HG02981 (cell line): ENCODE measurements at regions not wholly inside any gene's neighbourhood (a gene's known extent, or its start where the extent isn't known, plus 50 kb on each side); places are given as distances from the start of the nearest gene placed in this dataset.
"Not testable (repeated sequence)": the region's sequence is repeated elsewhere in the genome, so short reads cannot be mapped to it uniquely, and the experiment has no call there.

ENCODE experiments used
- ATAC-seq: cut with Tn5 transposase; IDR thresholded peaks from one replicate; pipeline ENCODE4 v1.9.1; 2021; ENCODE audit warnings: mild to moderate bottlenecking, moderate library complexity; ENCODE audit not compliant: unreplicated experiment

DNA sequence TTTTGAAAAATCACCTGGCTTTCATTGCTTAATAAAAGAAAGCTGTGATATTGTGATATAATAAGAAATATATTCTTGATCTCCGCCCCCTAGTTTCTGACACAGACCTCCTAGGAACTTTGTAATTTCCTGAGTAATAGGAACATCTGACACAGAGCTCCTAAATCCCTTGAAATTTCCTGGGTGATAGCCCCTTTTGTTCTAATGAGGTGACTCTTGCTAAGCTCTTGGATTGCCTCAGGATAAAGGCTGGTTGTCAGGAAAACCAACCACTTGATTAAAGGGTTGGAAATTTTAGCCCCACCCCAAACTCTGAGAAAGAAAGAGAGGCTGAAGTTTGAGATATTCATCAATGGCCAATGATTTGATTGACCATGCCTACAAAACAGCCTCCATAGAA lies 326.4 kb upstream of the KIF2B start:
- no peak for ATAC-seq

DNA sequence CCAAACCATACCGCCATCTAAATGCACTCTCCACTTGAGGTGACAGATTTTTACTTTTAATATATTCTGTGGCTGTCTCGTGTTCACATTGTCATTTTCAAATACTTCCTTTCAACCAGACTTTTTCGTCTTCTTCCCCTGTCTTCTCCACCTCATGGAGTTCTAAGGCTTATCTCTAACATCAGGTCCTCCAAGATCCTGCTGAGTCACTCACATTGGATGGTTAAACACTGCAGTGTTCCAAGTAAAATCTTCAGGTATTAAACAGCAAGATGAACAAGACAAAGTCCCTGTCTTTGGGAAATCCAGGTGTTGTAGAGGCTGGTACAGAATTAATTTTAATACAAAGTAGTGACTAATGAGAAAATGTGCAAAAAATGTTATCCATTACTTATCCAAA lies 330.2 kb upstream of the KIF2B start:
- ATAC-seq, result no peak

DNA sequence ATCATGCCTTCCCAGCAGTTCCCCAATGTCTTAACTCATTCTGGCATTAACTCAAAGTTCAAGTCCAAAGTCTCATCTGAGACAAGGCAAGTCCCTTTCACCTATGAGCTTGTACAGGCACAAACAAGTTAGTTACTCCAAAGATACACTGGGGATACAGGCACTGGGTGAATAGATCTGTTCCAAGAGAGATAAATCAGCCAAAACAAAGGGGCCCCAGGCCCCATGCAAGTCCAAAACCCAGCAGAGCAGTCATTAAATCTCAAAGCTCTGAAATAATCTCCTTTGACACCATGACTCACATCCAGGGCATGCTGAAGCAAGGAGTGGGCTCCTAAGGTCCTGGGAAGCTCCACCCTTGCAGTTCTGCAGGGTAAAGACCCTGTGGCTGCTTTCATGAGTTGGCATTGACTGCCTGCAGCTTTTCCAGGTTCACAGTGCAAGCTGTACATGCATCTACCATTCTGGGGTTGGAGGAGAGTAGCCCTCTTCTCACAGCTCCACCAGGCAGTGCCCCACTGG lies 332.2 kb upstream of the KIF2B start:
- no peak for ATAC-seq

DNA sequence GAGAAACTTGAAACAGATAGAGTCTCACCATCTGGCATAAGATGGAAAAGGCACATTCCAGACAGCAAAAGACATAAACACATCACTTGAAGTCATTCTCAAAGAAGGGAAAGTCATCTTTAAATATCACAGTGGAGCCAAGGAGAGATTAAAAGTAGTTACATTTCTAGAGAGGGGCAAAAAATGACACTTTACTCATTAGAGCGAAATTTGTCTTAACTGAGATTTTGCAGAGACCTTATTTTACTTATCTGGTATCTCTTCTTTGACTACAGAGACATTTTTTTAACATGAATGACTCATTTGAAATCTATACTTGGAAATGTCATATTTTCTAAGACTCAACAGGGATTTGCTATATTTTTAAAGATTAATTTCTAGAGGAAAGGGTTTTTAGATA lies 339.0 kb upstream of the KIF2B start:
- no peak for ATAC-seq

DNA sequence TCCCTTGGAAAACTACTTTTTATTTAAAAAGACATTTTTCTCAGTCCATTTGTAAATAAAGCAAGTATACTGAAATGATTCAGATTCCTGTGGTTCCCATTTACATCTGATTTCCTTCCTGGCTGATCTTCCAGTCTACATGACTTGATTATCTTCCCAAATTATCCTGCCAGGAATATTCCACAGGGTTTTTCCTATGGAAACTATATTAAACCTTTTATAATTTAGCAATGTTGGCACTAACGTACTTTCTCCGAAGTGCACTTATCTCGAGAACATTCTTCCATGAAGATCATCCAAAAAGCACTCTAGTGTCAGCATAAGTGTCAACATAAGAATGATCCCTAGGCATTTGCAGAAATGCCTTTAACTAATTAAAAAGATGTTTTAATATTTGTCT lies 347.7 kb upstream of the KIF2B start:
- no peak for ATAC-seq

DNA sequence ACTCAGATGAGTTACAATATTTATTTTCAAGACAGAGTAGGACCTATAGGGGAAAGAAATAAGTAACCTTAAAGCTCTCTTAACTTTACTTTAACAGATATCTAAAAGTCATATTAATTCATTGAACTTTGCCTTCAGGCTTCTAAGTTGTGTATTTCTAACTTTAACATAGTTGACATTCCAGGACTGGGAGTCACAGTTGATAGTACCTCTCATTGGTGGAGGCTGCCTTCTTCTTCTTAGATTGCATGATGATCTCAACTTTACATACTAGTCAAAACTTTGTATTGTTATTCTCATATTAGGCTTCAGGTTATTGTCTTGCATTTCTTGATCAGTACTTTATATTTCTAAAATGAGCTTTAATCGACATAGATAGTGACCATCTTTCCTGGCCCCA lies 350.1 kb upstream of the KIF2B start:
- ATAC-seq, result no peak

DNA sequence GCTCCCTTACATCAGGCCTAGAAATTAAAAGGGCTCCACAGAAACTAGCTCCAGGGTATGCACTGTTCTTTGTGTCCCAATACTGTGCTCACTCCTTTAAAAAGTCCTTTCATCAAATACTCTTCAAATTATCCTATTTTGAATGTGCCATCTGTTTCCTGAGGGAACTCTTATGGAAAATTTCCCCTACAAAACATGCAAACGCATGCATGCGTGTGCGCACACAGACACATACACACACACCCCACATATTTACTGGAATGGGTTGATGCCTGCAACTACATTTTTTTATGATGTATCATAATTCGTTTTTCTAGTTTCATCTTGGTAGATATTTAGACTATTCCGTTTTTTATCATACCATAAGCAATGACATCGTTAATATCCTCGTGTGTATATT lies 351.2 kb upstream of the KIF2B start:
- ATAC-seq, result no peak

DNA sequence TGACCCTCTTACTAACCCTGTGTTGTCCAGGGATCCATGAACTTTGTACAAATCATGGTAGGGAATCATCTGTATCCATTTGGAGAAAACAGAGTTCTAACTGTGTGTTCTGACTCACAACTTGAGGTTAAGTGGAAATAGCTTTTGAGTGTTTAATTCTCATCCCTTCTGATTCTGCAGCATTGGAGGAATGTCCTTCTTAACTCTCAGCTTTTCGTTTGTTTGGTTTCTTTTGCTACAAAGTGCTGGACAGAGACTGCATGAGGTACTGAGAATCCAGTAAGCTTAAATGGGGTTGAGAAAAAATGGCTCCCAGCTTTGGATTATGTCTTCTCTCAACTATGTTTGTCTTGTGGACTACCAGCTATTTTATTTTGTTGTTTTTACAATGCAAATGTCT lies 352.1 kb upstream of the KIF2B start:
- ATAC-seq, result no peak

DNA sequence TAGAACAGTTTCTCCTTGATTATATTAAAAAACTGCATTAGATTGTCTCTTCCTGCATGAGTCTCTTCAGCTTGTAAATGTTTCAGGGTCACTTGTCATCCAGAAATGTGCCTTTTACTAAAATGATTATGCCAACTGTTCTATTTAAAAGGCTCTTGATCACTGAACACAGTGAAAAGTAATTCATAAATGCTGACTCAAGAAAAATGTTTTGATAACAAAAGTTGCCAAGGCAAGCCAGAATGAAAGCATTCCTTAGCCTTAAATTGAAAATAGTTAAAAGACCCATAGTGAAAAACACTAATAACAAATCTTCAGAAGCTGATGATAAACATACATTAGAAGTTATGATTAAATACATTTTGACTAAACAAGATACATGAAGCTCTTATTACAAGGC lies 356.0 kb upstream of the KIF2B start:
- ATAC-seq, result no peak

DNA sequence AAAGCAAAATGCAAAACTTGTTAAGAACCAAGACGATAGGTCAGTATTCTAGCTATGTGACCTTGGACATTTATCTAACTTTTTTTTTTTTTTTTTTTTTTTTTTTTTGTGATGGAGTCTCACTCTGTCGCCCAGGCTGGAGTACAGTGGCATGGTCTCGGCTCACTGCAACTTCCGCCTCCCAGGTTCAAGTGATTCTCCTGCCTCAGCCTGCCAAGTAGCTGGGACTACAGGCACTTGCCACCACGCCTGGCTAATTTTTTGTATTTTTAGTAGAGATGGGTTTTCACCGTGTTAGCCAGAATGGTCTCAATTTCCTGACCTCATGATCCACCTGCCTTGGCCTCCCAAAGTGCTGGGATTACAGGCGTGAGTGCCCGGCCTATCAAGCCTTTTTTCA lies 358.3 kb upstream of the KIF2B start:
- not testable (repeated sequence) for ATAC-seq

DNA sequence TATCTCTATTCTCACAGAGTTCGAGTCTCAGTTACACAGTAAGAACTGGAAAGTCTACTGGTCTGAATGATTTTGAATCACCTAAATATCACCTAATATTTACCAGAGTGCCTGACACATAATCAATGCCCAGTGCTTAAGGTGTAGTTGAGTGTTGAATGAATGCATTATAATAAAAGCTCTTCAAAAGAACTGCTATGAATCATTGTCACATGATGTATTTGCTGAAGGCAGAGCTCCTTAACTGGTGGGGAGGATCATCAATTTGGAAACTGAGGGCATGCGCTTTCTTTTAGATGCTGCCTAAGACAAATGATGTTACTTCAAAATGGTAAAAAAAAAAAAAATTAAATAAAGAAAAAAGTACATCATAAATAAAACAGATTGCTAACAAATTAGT lies 359.4 kb upstream of the KIF2B start:
- ATAC-seq, result no peak

DNA sequence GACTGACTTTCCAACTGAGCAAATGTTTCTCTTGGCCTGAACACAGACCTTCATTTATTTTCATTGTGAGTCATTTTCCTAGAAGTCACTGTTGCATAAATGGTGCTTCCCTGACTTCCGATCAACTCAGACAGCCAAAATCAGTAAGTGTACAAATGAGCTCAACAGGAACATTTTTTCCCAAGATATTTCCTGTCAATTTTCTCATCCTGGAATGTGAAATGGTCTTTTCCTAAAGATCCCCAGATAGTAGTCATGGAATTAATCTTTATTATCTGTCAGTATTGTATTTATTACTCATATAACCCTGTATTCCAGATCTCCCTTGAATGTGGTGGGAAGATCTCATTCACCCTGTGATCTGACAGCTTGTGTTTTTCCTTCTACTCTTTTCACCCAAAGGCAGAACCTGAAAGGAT lies 360.3 kb upstream of the KIF2B start:
- no peak for ATAC-seq

DNA sequence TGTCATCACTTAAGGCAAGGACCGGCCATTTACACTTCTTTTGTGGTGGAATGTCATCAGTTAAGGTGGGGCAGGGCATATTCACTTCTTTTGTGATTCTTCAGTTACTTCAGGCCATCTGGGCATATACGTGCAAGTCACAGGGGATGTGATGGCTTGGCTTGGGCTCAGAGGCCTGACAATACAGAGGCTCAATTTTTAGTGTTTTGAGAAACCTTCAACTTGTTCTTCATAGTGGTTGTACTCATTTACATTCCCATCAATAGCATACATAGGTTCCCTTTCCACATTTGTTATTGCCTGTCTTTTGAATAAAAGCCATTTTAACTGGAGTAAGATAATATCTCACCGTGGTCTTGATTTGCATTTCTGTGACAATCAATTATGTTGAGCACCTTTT lies 366.8 kb upstream of the KIF2B start:
- not testable (repeated sequence) for ATAC-seq

DNA sequence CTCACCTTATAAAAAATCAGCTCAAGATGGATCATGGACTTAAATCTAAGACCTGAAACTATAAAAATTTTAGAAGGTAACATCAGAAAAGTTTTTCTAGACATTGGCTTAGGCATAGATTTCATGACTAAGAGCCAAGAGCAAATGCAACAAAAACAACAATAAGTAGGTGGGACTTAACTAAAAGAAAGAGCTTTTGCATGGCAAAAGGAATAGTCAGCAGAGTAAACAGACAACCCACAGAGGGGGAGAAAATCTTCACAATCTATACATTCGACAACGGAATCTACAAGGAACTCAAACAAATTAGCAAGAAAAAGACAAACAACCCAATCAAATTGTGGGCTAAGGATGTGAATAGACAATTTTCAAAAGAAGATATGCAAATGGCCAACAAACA lies 368.4 kb upstream of the KIF2B start:
- no peak for ATAC-seq

DNA sequence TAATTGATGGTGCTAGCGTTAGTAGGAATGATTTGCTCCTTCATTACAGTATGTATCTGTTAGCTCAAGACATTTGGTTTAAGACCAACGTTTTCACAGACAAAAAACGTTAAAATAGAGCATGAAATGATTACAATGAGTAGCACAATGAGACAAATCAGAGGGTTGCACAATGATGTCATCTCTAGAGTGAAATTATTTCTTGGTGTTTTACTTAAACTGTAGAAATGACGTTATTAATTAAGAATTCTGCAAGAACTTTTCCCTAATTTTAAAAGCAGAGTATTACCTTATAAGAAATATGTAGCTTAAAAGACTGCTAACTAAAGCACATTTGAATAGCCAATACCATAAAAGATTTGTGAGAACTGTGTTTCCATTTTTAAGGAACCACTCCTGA lies 373.4 kb upstream of the KIF2B start:
- no peak for ATAC-seq

DNA sequence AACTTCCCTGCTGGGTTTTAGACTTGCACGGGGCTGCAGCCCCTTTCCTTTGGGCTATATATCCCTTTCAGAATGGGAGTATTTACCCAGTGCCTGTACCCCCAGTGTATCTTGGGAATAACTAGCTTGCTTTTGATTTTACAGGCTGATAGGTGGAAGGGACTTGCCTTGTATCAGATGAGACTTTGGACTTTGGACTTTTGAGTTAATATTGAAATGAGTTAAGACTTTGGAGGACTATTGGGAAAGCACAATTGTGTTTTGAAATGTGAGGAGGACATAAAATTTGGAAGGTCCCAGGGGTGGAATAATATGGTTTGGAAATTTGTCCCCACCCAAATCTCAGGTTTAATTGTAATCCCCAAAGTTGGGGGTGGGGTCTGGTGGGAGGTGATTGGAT lies 393.8 kb upstream of the KIF2B start:
- no peak for ATAC-seq

DNA sequence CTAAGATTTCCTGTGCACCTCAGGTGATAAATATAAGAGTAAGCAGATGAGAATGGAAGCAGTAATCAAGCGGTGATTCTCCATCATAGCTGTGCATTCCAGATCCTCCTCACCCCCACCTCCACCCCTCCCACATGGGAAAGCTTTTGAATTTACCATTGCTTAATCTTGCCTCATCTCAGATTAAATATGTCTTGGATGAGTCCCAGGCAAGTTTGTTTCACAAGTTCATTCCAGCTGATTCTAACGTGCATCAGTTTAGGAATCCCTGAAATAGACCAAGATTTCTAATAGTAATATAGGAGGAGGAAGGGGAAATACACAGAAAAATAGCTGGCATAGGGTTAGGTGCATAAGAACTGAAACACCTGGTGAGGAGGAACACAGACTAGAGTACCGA lies 396.2 kb upstream of the KIF2B start:
- ATAC-seq, result no peak

DNA sequence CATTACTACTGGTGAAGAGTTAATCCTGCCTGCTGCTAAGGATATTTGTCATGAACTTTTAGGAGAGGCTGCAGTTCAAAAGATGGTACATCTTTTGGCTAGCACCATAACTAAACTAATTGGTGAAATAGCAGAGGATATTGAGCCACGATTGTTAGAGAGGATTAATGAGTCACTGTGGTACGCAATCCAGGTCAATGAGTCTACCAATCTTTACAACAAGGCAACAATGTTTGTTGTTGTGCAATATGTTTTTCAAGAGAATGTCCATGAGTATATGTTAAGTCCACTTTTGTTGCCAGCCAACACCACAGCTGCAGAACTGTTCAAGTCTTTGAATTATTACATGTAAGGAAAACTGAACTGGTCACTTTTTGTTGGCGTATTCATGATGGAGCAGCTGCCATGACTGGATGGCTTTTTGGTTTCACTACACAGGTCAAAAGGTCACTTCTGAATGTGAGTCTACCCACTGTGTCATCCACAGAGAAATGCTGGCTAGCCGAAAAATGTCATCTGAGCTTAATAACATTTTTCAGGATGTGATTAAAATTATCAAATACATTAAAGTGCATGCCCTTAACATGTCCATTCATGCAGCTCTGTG lies 402.6 kb upstream of the KIF2B start:
- no peak for ATAC-seq

DNA sequence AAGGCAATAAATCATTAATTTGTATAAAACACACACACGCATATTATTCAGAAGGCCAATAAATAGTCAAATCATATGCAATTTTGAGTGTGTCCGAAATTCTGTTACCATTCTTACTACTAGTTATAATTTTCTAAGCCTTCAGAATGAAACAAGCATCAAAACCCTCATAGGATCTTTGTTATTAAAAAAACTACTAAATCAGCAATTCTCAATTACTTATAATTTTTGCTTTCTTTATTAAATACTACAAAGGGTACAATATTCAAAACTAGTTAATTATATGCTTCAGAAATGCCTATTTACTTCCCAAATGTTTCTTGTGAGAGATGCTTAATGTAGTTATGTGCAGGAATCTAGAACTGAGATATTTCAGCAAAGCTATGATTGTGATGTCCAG lies 413.1 kb upstream of the KIF2B start:
- ATAC-seq, result no peak

DNA sequence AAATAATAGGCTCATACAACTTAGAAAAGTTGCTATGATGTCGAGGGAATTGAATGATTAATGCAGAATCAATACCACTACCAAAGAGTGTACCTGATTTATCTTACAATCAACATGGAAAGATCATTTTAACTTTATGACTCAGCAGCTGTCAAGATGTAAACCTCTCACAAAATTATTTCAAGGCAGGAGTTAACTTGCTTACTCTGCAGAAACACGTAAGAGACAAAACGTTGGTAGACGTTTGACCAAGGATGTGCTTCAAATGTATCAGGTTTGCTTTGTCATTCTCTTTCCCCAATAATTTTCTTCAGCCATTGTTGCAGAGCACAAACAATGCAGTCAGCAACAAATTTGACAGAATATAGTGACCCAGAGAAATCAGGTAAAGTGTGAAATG lies 415.8 kb upstream of the KIF2B start:
- no peak for ATAC-seq

DNA sequence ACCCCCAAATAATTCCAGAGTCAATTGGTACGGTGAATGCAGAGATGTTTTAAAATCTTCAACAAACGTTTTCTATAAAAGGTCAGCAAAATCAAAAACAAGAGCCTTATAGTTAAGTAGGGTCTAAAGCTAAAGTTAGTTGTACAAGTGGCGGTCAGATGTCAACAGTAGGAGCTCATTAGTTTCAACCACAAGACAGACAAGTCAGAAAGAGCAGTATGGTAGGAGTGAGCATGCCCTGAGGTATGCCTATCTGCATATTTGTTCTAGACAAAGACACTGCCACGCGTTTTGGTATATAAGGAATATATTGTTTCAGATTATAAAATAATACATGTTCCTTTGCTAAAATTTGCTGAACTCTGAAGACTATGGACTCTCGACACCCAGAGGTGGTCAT lies 431.5 kb upstream of the KIF2B start:
- no peak for ATAC-seq

DNA sequence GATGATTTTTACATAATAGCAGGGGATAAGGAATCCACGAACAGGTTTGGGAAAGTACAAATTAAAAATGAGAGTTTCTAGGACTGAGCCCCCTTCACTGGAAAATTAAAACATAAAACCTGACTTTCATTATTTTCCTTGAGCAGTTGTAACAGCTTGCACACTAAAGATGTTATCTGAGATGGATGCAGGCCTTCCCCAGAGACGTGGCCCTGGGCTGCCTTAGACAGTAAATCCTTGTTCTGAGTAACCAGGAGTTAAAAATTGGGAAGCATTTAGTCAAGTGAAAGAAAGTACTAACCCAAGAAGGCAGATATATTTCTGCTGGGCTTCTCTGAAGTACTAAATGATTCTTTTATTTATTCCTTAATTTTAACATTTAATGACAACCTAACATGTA lies 432.2 kb upstream of the KIF2B start:
- ATAC-seq, result no peak

DNA sequence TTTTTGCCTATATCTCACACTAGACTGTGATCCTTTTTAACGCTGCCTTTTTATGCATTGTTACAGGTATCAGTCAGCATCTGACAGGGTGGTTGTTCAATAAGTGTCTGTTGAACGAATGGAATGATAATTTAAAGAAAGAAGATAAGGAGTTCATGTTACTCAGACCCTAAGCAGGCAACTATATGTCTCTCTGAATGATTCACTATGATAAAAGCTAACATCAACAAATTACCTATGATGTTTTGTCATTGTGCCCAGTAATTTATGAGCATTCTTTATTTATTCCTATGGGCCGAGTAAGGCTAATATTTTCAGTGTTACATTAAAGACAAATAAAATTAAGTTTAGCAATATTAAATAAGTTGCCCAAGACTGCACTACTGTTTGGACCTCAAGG lies 435.0 kb upstream of the KIF2B start:
- no peak for ATAC-seq
